ENCODE measurements at regions not wholly inside any gene's neighbourhood (a gene's known extent, or its start where the extent isn't known, plus 50 kb on each side); places are given as distances from the start of the nearest gene placed in this dataset.

- TF ChIP-seq HDGF (IDR thresholded peaks at IDR 0.05; ENCODE audit: borderline replicate concordance) (no peak), SP1 (IDR thresholded peaks at IDR 0.05) (no peak), SUZ12 (IDR thresholded peaks at IDR 0.05) (no peak), L3MBTL2 (conservative IDR thresholded peaks at IDR 0.05) (no peak), FOXM1 (IDR thresholded peaks at IDR 0.05; ENCODE audit: borderline replicate concordance) (no peak)
- TF ChIP-seq, protein P1, sequence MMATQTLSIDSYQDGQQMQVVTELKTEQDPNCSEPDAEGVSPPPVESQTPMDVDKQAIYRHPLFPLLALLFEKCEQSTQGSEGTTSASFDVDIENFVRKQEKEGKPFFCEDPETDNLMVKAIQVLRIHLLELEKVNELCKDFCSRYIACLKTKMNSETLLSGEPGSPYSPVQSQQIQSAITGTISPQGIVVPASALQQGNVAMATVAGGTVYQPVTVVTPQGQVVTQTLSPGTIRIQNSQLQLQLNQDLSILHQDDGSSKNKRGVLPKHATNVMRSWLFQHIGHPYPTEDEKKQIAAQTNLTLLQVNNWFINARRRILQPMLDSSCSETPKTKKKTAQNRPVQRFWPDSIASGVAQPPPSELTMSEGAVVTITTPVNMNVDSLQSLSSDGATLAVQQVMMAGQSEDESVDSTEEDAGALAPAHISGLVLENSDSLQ (IDR thresholded peaks at IDR 0.05): no peak
Measured at GRCh38 chr9:115625954-115626353, 508.0 kb upstream of the TNC start.

Measured in HEK293T (cell line).